ENCODE measurements at regions not wholly inside any gene's neighbourhood (a gene's known extent, or its start where the extent isn't known, plus 50 kb on each side); places are given as distances from the start of the nearest gene placed in this dataset.
A peak's percentile ranks its signal among the peaks of the same experiment; 100 is the strongest.

DNA sequence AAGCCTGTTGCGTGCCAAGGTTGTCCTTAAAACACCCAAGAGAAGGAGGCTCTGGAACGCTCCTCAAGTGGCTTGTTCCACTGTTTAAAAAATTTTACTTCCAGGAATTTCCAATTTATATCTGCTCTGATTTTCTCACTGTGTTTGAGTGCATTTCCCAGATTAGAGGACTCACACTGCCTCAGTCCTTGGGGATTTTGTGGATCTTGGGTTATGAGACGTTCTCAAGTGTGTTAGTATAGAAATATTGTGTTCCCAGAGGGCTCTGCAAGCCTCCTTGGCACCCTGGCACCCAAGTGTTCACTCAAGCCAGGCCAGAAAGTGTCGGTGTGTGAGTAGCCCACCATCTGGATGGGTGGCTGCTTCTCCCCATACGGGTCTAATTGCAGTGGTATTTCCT is 192.2 kb downstream of the SNX10 start:
- in situ Hi-C loops (cut with HindIII; ENCODE audit: low pct_unique_long_range_greater_than_20kb, low sequenced_read_pairs): no loop called here
- DNase-seq (ENCODE audit: low read depth in 1 of 2, low spot score in 1 of 2): no peak
- TF ChIP-seq JUND (IDR thresholded peaks at IDR 0.05; ENCODE audit: low read depth): no peak

DNA sequence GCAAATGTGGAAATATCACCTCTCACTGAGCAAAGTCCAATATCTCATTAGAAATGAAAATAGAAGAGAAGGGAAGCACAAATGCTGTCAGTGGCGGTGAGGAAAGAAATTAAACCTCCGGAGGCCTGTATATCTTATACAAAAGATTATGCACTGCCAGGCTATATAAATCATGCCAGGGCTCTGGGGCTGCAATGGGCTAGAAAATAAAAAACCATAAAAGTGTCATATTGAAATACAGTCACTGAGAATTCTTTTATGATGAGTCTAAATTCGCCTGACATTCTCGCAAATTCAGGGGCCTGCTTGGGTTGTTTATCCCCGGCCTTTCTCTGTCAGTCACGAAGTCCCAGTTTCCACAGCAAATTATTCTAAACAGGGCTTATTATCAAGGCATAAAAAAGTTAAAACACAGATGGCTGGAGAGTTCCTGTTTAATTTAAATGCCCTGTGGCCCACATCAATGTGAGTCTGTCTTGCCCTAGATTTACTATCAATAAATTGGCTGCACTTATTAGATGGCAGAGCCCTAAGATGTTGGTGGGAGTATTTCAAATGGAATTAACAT is 193.8 kb downstream of the SNX10 start:
- no peak for DNase-seq (ENCODE audit: low read depth in 1 of 2, low spot score in 1 of 2)
- in situ Hi-C loops (cut with HindIII; ENCODE audit: low pct_unique_long_range_greater_than_20kb, low sequenced_read_pairs): no loop called here
- TF ChIP-seq JUND (IDR thresholded peaks at IDR 0.05; ENCODE audit: low read depth): no peak

DNA sequence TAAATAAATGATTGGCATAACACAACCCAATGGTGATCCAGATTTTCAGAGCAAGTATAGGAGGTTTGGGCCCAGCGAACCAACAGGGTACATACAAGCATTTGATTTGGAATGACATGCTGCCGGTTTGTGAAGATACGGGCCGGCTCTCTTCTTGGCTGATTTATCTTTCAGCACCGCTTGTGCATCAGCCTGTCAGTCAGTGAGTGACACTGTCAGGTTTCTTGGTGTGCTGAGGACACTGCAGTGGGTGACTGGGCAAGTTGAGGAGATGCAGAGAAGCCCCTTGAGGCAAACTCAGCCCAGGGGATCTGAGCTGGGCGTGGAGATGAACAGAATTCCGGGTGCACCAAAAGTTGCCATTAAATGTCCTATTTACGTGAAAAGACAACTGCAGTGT is 194.5 kb downstream of the SNX10 start:
- no peak for TF ChIP-seq JUND (IDR thresholded peaks at IDR 0.05; ENCODE audit: low read depth)
- no peak for DNase-seq (ENCODE audit: low read depth in 1 of 2, low spot score in 1 of 2)
- in situ Hi-C loops (cut with HindIII; ENCODE audit: low pct_unique_long_range_greater_than_20kb, low sequenced_read_pairs): no loop called here

DNA sequence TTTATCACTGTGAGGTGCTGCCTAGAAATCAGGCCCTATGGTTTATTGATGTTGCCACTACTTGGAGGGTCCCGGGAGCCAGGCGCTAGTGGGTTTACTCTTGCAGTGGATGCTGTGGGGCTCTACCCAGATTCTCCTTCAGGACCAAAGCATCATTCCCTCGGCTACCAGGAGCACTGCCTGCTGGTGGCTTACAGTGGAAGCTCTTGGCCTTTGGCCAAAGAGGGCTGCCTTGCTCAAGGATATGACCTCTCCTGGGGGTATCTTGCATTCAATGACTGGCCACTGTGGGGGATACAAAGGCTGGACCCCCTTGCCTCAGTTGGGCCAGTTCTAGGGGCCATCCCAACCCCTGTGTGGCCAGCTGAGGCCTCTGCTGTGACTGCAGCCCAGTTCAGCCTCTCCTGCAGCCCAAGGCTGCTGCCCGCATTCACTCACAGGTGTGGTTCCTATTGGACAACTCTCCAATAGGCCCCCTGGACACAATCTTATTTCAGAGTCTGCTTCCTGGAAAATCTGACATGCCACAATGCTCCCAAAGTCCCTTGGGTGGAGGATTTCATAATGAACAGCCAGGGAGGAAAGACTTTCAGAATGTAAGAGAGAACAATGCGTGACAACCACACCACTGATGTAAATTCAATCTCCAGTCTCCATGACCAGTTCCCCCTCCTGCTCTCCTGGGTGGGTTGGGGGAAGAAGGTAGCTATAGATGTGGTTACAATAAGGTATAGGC is 196.3 kb downstream of the SNX10 start:
- in situ Hi-C loops (cut with HindIII; ENCODE audit: low pct_unique_long_range_greater_than_20kb, low sequenced_read_pairs): no loop called here
- no peak for TF ChIP-seq JUND (IDR thresholded peaks at IDR 0.05; ENCODE audit: low read depth)
- DNase-seq (ENCODE audit: low read depth in 1 of 2, low spot score in 1 of 2): no peak

DNA sequence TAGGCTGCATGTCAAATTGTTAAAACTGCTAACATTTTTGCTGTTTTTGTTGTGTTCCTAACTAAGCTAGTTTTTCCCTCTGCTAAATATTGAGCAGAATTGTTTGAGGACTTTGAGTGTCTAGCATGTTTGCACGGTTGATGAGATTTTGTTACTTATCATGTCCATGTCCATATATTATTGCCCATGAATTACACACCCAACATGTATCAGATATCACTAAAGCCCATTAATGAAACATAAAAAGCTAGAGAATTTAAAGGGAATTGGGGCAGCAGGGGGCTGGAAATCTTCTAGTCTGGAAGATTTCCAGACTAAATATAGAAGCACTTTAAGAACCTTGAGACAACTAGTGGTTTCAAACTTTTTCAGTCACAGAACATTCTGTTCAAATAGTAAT is 197.7 kb downstream of the SNX10 start:
- TF ChIP-seq JUND (IDR thresholded peaks at IDR 0.05; ENCODE audit: low read depth): no peak
- in situ Hi-C loops (cut with HindIII; ENCODE audit: low pct_unique_long_range_greater_than_20kb, low sequenced_read_pairs): no loop called here
- no peak for DNase-seq (ENCODE audit: low read depth in 1 of 2, low spot score in 1 of 2)

DNA sequence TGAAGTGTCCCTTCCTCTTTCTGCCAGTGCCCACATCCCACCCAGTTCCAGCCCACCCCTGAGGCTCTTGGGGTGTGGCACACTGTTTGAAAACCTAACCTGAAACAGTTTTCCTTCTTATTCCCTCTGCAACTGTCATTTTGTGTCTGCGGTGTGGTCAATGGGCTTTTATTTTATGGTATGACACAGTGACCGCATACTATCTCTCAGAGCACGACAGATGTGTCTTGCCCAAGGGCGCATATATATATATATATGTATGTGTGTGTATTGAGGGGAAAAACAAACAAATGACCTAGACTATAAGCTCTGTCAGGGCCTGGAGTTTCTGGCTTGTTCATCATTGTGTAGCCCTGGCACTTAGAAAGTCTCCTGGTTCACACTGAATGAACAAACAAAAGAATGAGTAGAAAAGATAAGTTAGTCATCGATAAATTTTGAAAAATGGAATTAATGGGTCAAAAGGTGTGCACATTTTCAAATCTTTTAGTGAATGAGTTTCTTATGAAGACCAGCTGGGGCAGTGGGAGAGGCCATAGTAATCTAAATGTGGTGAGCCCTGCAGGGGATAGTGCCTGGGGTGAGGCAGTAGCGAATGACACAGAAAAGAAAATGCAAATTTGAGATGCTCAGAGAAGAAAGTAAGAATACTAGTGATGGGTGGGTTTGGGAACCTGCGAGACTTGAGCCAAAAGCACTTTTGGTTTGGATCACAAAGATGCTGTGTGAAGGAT is 198.4 kb downstream of the SNX10 start:
- in situ Hi-C loops (cut with HindIII; ENCODE audit: low pct_unique_long_range_greater_than_20kb, low sequenced_read_pairs): no loop called here
- TF ChIP-seq JUND (IDR thresholded peaks at IDR 0.05; ENCODE audit: low read depth): no peak
- DNase-seq (ENCODE audit: low read depth in 1 of 2, low spot score in 1 of 2): no peak

DNA sequence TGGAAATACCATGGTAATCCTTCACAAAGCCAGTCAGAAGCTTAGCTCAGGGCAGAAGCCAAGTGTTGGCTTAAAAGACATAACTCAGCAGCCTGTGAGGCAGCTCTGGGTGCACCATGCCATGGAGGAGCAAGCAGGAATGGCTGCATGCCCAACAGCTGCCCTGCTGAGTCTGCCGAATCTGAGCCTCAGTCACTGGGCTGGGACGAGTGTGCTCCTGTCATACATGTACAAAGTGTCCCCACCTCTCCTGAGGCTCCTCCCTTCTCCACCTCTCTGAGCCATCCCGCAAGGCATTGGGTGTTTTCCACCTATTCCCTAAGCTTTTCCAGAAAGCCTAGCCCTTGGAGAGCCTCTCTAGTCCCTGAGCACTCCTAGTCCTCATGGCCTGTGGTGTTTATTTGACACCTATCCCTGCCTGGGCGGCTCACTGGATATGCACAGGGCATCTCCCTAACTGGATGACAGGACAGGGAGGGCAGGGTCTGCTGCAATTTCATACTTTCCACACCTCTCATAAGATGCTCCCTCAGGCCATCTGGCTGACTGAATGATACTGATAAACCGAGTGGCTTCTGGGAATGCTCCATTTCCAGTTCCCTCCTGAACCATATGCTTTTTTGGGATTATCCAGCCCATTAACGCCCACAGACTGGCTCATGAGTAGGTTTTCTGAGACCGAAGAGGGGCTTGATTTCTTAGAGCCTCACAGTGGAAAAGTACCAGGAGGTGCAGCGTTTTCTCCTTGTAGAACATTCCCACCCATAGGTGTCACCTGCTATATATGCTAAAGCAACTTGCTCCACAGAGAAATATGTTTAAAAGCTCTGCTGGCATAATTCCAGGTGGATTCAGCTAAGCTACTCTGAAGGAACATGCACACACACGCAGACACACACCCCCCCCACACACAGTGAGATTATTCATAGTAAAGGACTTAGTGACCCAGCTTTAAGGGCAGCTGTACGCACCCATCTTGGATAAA is 199.3 kb downstream of the SNX10 start:
- in situ Hi-C loops (cut with HindIII; ENCODE audit: low pct_unique_long_range_greater_than_20kb, low sequenced_read_pairs): no loop called here
- TF ChIP-seq JUND (IDR thresholded peaks at IDR 0.05; ENCODE audit: low read depth): no peak
- peak in 1 of 2 experiments; percentile 75 for DNase-seq (ENCODE audit: low read depth in 1 of 2, low spot score in 1 of 2)

DNA sequence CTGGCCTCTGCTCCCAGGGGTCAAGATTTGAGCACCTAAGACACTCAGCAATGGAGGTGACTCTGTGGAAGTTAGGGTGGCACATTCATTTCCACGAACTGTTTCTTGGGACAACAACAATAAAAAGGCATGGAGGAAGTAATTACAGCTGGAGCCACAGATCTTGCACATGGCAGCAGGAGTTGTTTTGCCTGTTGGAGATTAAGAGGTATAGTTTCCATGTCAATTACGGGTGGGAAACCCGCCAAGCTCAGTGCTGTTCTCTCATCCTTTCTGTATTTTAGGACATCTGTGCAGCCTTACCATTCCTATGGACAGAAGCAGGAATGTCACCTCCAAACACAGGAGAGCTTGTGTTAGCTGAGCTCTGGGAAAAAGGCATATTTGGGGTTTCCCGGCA is 201.2 kb downstream of the SNX10 start:
- no peak for DNase-seq (ENCODE audit: low read depth in 1 of 2, low spot score in 1 of 2)
- in situ Hi-C loops (cut with HindIII; ENCODE audit: low pct_unique_long_range_greater_than_20kb, low sequenced_read_pairs): no loop called here
- TF ChIP-seq JUND (IDR thresholded peaks at IDR 0.05; ENCODE audit: low read depth): no peak

DNA sequence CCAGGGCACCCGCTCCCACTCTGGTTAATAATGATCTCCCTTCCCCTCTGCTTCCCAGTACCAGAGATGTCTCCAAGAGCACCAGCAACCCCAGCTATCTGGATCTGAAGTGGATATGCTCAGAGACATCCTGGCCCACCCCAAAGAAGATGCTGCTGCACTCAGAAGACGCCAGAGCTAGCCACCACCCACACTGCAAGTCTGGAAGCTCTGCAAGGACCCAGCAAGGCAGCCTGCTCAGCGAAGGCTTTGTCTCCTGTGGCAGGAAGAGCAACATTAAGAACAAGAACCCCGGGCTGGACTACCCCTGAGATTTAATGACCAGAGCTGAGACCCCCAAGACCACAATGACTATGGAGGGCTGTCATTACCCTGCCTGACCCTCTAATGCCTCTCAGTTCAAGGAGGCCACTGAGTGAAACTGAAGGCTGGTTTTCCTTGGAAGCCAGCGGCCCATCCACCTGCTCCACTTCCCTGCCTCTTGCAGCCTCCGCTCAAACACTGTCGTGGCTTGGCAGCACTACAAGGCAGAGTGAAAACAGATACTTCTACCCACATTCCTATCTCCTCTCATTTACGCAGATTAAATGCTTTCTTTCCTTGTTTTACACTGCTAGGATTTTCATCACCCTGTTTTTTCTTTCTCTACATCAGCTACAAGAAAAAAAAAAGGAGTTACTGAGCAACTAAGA is 202.2 kb downstream of the SNX10 start:
- no peak for DNase-seq (ENCODE audit: low read depth in 1 of 2, low spot score in 1 of 2)
- in situ Hi-C loops (cut with HindIII; ENCODE audit: low pct_unique_long_range_greater_than_20kb, low sequenced_read_pairs): no loop called here
- TF ChIP-seq JUND (IDR thresholded peaks at IDR 0.05; ENCODE audit: low read depth): no peak

DNA sequence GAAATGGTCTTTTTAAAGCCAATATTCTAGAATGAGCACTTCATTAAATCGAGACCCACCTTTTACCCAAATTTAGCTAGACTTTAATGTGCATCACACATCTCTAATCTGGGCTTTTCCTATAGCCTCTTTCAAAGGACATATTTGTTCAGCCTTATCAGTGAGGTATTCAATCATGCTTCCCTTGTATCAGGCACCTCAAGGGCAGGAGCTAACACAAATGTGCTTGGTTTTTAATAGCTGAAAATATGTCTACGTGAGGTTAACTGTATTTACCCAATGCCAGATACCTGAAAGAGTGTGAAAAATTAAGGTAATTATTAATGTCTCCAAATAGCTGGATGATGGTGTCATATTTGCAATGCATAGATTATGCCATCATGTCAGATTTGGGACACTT is 203.9 kb downstream of the SNX10 start:
- no peak for TF ChIP-seq JUND (IDR thresholded peaks at IDR 0.05; ENCODE audit: low read depth)
- DNase-seq (ENCODE audit: low read depth in 1 of 2, low spot score in 1 of 2): no peak
- in situ Hi-C loops (cut with HindIII; ENCODE audit: low pct_unique_long_range_greater_than_20kb, low sequenced_read_pairs): no loop called here

DNA sequence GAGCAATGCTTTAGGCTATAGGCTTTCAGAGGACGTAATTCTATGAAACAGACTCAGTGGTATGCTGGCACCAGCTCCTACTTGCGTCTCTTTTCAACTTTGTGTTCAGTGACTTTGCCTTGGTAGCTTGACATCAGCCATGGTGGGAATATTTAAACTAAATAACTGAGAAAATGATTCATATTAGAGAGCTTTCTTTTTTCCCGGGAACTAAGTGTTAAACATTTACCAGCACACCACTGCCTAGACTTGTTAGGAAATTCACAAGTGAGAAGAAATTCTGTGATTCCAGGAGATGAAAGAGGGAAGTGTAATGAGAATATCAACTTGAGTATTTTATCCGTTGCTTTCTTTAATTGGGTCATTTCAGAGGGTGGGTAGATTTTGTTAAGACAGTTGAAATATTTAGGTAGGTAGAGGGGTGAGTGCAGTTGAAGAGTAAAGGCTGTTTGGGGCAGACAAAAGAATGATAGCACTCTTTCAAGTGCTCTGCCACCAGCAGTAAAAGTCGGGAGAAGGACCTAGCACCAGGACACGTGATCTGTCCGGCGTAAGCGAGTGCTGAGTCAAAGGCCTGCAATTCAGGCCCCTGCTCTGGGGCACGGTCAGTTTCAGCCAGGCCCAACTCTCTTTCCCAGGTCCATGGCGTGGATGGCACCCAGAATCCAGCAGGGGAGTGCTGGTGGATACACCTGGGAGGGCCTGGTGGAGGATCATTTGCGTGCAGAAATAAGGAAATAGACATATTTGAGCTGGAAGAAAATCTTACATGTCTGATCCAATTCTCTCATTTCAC is 206.3 kb downstream of the SNX10 start:
- no peak for DNase-seq (ENCODE audit: low read depth in 1 of 2, low spot score in 1 of 2)
- no peak for TF ChIP-seq JUND (IDR thresholded peaks at IDR 0.05; ENCODE audit: low read depth)
- in situ Hi-C loops (cut with HindIII; ENCODE audit: low pct_unique_long_range_greater_than_20kb, low sequenced_read_pairs): no loop called here
